ENCODE measurements at regions not wholly inside any gene's neighbourhood (a gene's known extent, or its start where the extent isn't known, plus 50 kb on each side); places are given as distances from the start of the nearest gene placed in this dataset.

DNA sequence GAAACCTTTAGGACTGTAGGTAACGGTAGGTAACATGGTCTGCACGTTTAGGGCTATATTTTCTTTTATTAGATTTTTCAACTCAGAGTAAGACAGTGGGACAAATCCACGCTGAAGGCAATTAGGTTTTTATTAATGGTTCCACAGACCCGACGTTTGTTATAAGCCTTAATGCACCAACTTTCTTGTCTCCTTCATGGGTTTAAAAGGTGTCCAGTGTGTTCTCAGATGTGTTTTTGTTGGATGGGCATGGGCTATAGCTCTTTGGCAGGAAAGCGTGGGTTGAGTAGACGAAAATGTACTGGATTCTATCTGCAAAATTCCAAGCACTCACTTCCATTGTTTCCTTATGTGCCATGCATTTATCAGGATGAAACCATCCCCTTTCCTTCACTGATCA is 88.0 kb upstream of the SIM2 start:
- no peak for TF ChIP-seq CTCF (conservative IDR thresholded peaks at IDR 0.05; ENCODE audit: low read length)
- no peak for TF ChIP-seq EZH2phosphoT487 (IDR thresholded peaks at IDR 0.05; ENCODE audit: borderline replicate concordance, low read depth, low read length)

Measured in OCI-LY7 (cell line).